ENCODE measurements at regions not wholly inside any gene's neighbourhood (a gene's known extent, or its start where the extent isn't known, plus 50 kb on each side); places are given as distances from the start of the nearest gene placed in this dataset.
A peak's percentile ranks its signal among the peaks of the same experiment; 100 is the strongest.

GRCh38 chr1:172781513-172782140, 122.7 kb downstream of the FASLG start:
- Histone ChIP-seq H3K4me3 (ENCODE audit: low read depth in 2 of 2, low read length in 1 of 2) (no peak overlapping the region), H3K9me3 (peaks cover 7% of the 10 kb centered on the region; the same call in 1 of the 2 replicates), H3K27ac (ENCODE audit: low read depth in 2 of 2, low read length in 1 of 2) (peak overlapping the region in 1 of 2 experiments; percentile 50; a peak in 2 of 4 replicates), H3F3A (replicated peaks; ENCODE audit: insufficient read depth) (no peaks in the 10 kb centered on the region), H3K27me3 (ENCODE audit: insufficient read depth) (no peaks in the 10 kb centered on the region), H4K20me1 (ENCODE audit: insufficient read depth) (no peaks in the 10 kb centered on the region), H3K4me2 (no peak overlapping the region), H3K79me2 (ENCODE audit: insufficient read depth) (no peaks in the 10 kb centered on the region), H3K36me3 (replicated peaks in 1 of 2; ENCODE audit: control insufficient read depth in 1 of 2, insufficient read depth in 2 of 2, low read length in 1 of 2) (no peaks in the 10 kb centered on the region), H3K4me1 (ENCODE audit: control insufficient read depth in 1 of 2, insufficient read depth in 2 of 2, low read depth in 1 of 2, low read length in 1 of 2) (peaks cover 0 to 5% of the 10 kb centered on the region in 2 experiments; a peak in 3 of 4 replicates), H2AFZ (ENCODE audit: low read depth) (no peak overlapping the region), H3K9me2 (no peaks in the 10 kb centered on the region), H3K9ac (no peak overlapping the region)
- no peak for TF ChIP-seq CHD2 (IDR thresholded peaks at IDR 0.05; ENCODE audit: low read length, partially characterized antibody)
- TF ChIP-seq EP300 (IDR thresholded peaks at IDR 0.05; ENCODE audit: borderline replicate concordance in 1 of 2, low read depth in 1 of 2, low read length in 1 of 2): peak in 1 of 2 experiments; percentile 5; a peak in 1 of 4 replicates
- no peak for TF ChIP-seq ZBTB33 (IDR thresholded peaks at IDR 0.05; ENCODE audit: borderline replicate concordance, low read depth)
- peak; percentile 39; the same call in 1 of the 2 replicates for TF ChIP-seq TCF12 (IDR thresholded peaks at IDR 0.05)
- peak; percentile 61 for TF ChIP-seq PBX3 (IDR thresholded peaks at IDR 0.05)
- DNase-seq: no peak
- WGBS (ENCODE audit: low lambda C conversion rate): 25% methylated on average over 4 of the region's 4 CpGs
- POLR2A ChIA-PET: no interaction called here
- CTCF ChIA-PET: no interaction called here

GRCh38 chr1:172789840-172790239, 130.9 kb downstream of the FASLG start:
- Histone ChIP-seq H3K27me3 (ENCODE audit: insufficient read depth) (no peaks in the 10 kb centered on the region), H4K20me1 (ENCODE audit: insufficient read depth) (no peaks in the 10 kb centered on the region), H3F3A (replicated peaks; ENCODE audit: insufficient read depth) (no peaks in the 10 kb centered on the region), H3K9me3 (no peaks in the 10 kb centered on the region), H2AFZ (ENCODE audit: low read depth) (no peak overlapping the region), H3K79me2 (ENCODE audit: insufficient read depth) (no peaks in the 10 kb centered on the region), H3K4me3 (ENCODE audit: low read depth in 2 of 2, low read length in 1 of 2) (no peak overlapping the region), H3K4me2 (no peak overlapping the region), H3K36me3 (replicated peaks in 1 of 2; ENCODE audit: control insufficient read depth in 1 of 2, insufficient read depth in 2 of 2, low read length in 1 of 2) (no peaks in the 10 kb centered on the region), H3K27ac (ENCODE audit: low read depth in 2 of 2, low read length in 1 of 2) (no peak overlapping the region), H3K4me1 (ENCODE audit: control insufficient read depth in 1 of 2, insufficient read depth in 2 of 2, low read depth in 1 of 2, low read length in 1 of 2) (no peaks in the 10 kb centered on the region), H3K9ac (no peak overlapping the region), H3K9me2 (no peaks in the 10 kb centered on the region)
- WGBS (ENCODE audit: low lambda C conversion rate): 55% methylated on average over 2 of the region's 2 CpGs
- DNase-seq: no peak
- TF ChIP-seq SIN3A (IDR thresholded peaks at IDR 0.05; ENCODE audit: borderline replicate concordance, low read depth, low read length) (no peak), TAF1 (IDR thresholded peaks at IDR 0.05; ENCODE audit: borderline replicate concordance, low read depth, low read length) (no peak), MXI1 (IDR thresholded peaks at IDR 0.05; ENCODE audit: low read depth, low read length) (no peak), NRF1 (IDR thresholded peaks at IDR 0.05; ENCODE audit: low read depth, low read length) (no peak), FOSL2 (IDR thresholded peaks at IDR 0.05; ENCODE audit: borderline replicate concordance, low read depth) (no peak), YY1 (IDR thresholded peaks at IDR 0.05; ENCODE audit: low read depth) (no peak)
- ChIA-PET POLR2A (no interaction called here), CTCF (interaction anchor here (0.8 to 1.5 kb wide), 3 partner anchors 11 to 412 kb away, joined by 3 to 4 read pairs (median 3); no protein-coding TSS in a partner anchor)

Data from SK-N-SH (cell line).